HG02642 (cell line): ENCODE measurements at regions not wholly inside any gene's neighbourhood (a gene's known extent, or its start where the extent isn't known, plus 50 kb on each side); places are given as distances from the start of the nearest gene placed in this dataset.
"Not testable (repeated sequence)": the region's sequence is repeated elsewhere in the genome, so short reads cannot be mapped to it uniquely, and the experiment has no call there.

Experiments used
- ATAC-seq: cut with Tn5 transposase; IDR thresholded peaks from one replicate; pipeline ENCODE4 v1.9.1; 2021; ENCODE audit warnings: mild to moderate bottlenecking; ENCODE audit not compliant: unreplicated experiment, poor library complexity

DNA sequence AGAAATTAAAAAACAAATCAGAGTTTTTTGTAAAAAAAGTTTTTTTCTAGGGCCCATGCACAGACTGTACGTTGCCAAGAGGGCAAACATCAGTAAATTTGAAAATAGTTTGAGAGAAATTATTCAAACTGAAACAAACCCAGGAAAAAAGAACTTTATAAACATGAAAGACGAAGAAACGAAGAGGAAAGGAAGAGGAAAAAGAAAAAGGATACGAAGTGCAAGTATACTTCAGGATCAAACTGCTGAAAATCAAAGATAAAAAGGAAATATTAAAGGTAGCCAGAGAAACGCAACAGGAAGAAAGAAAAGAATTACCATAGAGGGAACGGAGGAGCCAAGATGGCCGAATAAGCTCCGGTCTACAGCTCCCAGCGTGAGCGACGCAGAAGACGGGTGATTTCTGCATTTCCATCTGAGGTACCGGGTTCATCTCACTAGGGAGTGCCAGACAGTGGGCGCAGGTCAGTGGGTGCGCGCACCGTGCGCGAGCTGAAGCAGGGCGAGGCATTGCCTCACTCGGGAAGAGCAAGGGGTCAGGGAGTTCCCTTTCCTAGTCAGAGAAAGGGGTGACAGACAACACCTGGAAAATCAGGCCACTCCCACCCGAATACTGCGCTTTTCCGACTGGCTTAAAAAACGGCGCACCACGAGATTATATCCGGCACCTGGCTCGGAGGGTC, 94.4 kb upstream of the GAS1 start:
- ATAC-seq: not testable (repeated sequence)

DNA sequence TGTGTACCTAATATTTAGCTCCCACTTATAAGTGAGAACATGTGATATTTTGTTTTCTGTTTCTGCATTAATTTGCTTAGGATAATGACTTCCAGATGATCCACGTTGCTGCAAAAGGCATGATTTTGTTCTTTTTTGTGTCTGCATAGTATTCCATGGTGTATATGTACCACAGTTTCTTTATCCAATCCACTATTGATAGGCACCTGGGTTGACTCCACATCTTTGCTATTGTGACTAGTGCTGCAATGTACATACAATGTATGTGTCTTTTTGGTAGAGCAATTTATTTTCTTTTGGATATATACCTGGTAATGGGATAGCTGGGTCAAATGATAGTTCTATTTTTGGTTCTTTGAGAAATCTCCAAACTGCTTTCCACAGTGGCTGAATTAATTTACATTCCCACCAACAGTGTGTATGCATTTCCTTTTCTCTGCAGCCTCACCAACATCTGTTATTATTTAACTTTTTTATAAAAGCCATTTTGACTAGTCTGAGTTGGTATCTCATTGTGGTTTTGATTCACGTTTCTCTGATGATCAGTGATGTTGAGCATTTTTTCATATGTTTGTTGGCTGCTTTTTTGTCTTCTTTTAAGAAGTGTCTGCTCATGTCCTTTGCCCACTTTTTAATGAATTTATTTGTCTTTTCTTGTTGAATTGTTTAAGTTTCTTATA, 102.8 kb upstream of the GAS1 start:
- not testable (repeated sequence) for ATAC-seq

DNA sequence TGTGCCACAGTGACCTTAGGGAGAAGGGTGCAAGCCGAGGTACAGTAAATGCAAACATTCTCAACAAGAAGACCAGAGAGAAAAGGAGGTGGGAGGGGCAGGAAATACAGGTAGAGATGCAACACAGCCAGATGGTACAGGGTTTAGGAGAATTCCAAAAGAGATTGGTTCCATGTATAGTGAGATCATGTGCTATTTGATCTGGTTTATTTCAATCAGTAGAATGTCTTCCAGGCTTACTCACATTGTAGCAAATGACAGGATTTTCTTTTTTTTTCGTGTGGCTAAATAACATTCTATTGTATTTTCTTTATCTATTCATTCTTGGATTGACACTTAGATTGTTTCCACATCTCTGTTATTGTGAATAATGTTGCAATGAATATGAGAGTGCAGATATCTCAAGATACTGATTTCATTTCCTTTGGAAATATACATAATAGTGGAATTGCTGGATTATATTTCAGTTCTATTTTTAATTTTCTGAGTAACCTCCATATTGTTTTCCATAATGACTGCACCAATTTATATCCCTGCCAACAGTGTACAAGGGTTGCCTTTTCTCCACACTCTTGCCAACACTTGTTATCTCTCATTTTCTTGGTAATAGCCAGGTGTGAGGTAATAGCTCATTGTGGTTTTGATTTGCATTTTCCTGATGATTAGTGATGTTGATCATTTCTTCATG, 107.8 kb upstream of the GAS1 start:
- no peak for ATAC-seq

DNA sequence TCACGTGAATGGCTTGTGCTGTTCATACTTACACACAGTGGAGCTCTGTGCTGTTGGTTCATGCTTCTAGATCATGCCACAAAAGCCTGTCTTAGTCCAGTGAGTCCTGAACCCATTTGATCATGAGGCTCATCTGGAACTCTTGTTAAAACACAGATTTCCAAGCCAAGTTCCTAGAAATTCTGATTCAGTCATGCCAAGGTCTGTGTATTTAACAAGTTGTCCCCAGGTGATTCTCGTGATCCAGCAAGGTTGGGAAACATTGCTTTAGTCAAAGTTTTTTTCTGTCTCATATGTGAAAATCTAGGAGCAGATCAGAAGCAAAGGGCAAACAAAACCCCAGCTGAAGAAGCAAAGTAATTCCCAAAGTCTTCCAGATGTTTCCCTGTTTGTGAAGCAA, 112.5 kb upstream of the GAS1 start:
- no peak for ATAC-seq

DNA sequence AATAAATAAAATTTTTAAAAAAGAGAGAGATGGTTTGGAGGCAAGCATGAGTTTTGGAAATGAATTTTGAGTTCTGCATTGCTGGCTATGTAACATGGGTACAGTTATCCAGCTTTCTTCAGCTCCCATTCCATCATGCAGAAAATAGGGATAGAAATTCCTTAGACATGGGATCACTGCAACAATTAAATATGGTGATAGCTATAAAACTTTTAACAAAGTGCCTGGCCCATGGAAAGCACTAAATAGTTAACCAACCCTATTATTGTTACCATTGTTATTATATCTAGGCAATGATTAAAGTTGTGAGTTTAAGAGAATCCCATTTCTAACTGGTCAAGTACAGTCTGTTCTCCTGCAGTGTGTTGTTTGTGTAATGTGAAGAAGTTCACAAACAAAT, 115.4 kb upstream of the GAS1 start:
- ATAC-seq: no peak

DNA sequence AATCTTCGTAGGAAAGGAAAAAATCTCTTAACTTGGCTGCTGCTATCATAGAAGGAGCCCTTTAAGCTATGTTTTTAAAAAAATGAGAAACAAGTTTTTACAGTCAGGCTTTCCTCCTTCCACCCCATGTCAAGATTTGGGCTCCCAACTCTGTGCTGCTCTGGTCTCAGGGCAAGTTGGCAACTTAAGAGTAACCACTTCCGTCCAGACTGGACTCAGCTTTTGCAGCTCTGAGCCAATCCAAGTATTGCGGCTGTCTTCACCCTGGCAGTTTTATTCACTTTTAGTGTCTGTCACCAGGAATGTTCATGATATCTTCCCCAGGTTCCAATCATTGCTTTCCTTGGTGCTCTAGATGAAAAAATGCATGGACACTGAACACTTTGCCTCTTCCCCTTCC, 115.9 kb upstream of the GAS1 start:
- no peak for ATAC-seq

DNA sequence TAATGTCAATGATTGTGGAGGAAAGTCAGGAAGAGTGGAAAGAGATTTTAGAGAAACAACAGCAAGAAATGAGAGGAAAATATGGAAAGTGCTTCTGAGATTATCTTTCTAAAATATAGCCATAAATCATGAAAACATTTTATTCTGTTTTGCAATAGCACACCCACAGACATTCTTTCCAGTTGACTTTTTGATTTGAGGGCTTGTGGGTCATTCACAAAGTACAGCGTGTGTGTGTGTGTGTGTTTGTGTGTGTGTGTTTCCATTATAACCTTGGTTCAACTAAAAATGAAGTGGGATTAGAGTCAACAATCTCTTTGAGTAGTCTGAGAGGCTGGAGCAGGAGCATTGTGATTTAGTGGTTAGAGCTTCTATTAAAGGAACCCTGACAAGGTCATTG, 116.6 kb upstream of the GAS1 start:
- ATAC-seq: no peak

DNA sequence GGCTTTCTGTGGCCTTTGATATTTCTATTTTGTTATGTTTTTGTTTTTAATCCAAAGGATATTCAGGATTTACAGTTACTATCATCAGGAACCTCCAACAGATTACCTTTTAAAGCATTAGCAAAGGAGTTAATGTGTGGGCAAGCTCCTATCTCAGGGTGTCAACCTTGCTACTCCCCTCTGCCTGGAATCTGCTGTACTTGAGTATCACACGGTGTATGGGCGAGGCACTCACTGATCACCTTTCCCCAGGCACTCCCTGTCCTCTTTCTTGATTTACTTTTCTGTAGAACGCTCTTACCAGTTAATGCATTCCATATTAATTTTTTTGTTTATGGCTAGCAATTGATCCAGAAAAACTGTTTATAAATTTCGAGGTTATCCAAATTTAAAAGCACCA, 117.0 kb upstream of the GAS1 start:
- ATAC-seq: no peak

DNA sequence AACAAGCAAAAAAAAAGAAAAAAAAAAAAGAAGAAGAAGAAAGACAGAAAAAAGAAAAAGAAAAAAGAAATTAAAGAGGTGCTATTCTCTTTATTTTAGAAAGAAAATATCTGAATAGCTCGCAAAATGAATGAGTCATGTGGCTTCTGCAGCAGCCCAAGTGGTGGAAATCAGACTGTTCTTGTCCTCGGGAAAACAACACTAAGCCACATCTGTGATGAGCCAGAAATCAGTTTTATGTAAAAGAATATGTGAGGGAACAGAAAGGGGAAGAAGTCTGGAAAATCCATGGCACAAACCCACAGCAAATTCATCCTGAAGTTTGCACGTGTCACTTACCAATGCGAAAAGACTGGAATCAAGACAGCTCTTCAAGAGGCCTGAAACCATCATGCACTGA, 118.7 kb upstream of the GAS1 start:
- ATAC-seq: no peak

DNA sequence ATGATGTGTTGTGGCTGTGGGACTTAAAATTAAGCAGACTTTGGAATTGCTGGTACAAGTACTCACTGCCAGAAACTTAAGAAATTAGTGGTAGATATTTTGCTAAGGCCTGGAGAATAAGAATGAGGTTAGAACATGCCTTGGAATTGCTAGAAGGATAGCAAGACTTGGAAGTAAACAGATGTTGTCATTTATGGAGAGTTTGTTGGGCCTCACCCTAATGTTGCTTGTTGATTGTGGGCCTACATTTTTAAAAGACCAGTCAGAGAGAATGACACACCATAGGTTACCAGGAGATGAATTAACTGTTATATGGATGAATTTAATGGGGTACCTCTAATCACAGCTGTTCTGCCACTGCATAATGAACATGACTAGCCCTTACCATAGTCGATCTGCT, 120.1 kb upstream of the GAS1 start:
- no peak for ATAC-seq

DNA sequence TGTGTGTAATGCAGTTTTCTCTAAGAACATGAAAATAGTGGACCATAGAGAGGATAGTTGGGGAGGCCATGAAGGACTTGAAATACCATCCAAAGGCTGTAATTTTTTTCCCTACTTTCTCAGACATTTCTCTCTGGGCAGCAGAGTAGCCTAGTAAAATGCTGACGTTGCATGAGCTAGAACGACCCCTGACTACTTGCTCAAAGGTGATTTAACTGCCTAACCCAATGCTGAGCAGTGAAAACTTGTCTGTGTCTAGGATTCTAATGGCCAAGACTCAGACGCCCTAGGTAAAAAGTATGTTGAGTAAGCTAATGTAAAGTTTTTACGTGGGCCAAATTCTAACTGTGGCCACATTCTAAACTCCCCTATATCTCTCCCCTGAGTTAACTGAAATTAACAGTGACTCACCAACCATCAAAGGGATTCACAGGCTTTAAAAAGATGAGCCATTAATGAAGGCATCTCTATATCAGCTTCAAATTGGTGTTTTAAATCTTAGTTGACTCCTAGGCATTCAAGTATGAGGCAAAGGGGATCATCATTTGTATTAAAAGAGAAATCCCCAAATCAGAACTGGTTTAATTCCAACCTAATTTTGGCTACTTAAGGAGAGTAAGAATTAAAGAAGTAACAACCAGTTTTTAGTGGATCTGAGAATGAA, 121.0 kb upstream of the GAS1 start:
- ATAC-seq: no peak

DNA sequence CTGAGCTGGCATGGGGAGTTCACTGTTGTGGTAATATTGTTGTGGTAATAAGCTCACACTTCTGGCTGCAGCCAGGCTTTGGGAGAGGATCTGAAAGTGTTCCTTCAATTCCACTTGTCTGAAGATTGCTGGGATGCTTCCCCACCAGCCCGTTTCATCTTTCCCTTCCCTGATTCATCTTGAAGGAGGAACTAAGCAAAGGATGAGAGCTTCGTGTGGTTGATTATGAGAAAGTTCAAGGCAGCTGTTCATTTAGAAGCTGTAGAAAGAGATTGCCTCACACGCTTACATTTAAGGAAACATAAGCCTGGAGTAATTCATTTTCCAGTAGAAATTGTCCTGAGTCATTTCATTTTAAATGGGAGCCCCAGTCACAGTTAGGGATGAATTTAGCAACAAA, 122.4 kb upstream of the GAS1 start:
- no peak for ATAC-seq

DNA sequence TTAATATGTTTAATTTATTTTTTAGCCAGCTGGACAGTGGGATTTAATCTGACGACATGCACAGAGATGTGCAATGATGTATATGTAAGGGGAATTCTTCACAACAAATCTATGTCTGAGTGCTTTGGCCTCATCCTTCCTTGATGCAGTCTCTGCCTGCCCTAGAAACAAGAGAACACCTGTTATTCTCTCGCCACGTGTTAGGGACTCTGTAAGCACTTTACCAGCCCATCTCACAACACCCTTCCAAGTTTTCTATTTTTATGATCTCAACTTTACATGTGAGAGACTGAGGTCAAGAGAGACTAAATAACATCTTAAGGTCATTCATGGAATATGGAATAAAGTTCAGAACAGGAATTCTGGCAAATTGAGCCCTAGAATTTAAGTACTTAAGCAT, 123.0 kb upstream of the GAS1 start:
- no peak for ATAC-seq

DNA sequence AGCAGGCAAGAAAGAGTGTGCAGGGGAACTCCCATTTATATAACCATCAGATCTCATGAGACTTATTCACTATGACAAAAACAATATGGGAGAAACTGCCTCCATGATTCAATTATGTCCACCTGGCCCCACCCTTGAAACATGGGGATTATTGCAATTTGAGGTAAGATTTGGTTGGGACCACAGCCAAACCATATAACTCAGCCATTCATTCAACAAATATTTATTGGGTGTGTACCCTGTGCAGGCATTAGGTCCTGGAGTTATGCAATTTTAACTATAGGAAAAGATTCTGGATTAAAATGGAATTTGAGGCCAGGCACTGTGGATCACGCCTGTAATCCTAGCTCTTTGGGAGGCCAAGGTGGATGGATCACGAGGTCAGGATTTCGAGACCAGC, 124.2 kb upstream of the GAS1 start:
- no peak for ATAC-seq

DNA sequence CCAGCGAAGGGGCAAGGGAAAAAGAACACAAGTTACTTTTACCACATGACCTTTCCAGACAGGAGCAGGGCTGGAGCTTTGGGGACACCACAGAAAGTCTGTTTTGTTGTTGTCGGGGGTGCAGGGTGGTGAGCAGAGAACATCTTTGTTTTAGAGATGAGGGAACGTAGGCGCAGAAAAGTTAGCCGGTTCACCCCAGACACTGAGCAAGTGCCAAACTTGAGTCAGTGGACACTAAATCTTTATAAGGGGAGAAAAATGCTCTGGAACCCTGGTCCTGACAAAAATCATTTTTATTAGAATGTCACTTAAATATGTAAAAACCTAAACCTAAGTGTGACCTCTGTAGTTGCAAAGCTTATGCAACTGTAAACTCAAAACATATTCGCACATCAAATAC, 126.4 kb upstream of the GAS1 start:
- no peak for ATAC-seq

DNA sequence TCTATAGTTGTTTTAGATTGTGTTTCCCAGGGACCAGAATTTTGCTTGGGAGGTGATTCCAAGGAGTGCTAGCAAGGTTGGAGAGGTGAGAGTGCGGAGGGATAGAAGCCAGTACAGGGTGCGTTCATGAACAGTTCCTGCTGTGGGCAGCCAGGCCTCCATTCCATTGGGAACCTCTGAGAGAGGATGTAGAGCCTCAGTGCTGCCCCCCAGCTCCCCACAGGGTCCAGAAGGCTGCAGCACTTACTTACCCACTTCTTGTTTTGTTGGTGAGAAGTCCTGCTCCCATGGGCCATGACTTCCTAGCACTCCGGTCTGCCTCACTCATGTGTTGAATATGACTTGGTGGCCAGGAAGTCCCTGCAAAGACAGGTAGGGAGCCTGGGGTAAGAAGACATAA, 128.2 kb upstream of the GAS1 start:
- ATAC-seq: no peak

DNA sequence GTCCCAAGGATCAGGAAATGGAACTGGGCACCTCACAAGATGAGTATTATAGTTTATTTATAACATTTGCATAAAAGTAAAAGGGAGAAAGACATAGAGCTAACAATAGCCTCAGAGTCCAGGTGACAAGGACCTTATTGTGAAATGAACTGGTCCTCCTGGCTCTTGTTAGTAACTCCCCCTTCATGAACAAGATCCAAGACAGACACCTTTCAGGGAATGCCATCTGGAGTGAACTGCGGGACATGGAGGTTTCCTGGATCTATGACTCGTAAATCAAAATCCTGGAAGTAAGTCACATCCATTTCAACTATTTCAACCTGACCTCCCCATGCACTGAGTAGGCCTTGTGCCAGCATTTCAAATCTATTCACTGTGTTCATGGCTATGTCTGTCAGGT, 129.5 kb upstream of the GAS1 start:
- no peak for ATAC-seq

DNA sequence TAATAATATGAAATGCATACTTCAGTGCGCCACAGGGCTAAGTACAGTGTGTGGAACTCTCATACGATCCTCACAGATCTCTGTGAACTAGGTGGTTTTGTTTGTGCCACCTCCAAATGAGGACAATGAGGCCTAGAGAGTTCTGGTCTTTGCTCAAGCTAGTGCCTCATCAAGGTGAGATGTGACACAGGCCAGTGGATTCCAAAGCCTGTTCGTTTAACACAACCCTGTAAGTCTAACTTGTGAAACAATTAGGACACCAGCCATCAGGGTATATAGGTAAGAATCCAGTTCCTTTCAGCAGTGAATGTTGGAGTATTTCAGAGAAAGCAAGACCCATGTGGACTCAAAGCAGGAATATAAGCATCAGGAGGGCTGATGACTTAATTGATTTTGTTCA, 130.7 kb upstream of the GAS1 start:
- ATAC-seq: no peak

DNA sequence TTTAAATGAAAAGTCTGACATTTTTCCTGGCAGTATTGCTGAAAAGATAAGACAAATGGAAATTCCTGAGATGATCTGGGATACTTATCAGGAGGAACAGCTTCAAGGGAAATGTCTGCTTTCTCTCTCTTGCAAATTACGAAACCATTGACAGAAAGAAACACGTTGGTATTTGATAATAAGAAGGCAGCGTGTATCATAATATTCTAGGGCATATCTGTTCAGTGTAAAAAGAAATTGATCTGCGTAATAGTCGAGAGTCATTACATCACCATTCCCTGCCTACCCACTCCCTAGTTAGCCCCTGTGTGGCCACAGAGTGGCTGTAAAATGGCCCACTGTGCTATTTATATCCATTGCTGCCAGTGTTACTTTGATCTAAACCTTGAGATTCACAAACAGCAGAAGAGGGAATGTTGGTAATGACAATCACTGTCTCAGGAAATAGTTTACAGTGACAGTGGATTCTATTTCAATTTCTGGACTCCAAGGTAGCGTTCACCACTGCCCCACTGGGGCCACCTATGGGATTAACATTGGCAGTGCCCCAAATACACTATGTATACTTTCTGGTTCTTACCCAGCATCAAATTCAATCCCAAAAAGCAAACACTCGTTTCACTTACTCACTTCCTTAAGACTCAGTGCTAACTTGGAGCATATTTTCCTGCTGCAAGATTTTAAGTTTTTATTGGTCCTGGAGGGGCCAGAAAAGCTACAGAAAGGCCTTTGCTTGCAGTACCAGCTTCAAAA, 133.4 kb upstream of the GAS1 start:
- no peak for ATAC-seq

DNA sequence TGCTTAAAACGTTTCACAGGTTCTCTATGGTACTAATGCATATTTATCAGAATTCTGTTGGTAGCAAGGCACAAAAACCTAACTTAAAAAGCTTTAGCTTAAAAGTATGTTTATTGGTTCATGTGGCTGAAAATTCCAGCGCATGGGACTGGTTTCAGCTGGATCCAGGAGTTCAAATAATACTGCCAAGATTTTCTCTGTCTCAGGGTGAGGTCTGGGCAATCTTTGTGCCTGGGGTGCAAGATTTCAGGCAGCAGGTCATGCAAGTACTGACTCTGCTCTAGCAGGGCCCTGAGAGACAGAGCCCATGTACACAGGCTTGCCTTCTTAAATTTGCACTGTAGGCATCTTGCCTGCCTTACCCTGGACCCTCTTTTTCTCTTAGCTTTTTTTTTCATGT, 134.2 kb upstream of the GAS1 start:
- ATAC-seq: no peak

DNA sequence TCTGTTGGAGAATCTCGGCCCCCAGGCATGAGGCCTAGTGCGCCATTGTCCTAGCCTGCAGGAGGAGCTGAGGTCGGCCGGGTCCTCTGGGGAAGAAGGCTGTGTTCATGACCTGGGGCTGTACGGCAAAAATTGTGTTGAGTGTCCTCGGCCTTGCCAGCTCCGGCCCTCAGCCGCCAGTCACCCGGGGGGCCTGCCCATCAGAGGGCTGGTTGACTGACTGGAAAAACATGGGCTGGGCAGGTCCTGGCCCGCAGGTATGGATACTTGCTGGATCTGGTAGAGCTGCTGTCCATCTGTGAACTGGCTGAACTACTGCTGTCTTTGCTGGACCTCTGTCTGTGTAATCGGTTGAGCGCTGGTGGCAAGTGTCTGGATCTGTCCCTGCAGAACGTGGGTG, 136.7 kb upstream of the GAS1 start:
- no peak for ATAC-seq
